HG03460 (cell line): ENCODE measurements at regions not wholly inside any gene's neighbourhood (a gene's known extent, or its start where the extent isn't known, plus 50 kb on each side); places are given as distances from the start of the nearest gene placed in this dataset.
"Not testable (repeated sequence)": the region's sequence is repeated elsewhere in the genome, so short reads cannot be mapped to it uniquely, and the experiment has no call there.

Source experiments
- ATAC-seq: cut with Tn5 transposase; IDR thresholded peaks from one replicate; pipeline ENCODE4 v1.9.1; 2021; ENCODE audit not compliant: unreplicated experiment

GRCh38 chr14:43735932-43736331 is 771.2 kb downstream of the FSCB start:
- no peak for ATAC-seq

- ATAC-seq, result no peak
Measured at GRCh38 chr14:43729143-43729542, 777.9 kb downstream of the FSCB start.

GRCh38 chr14:43706900-43707299 is 800.2 kb downstream of the FSCB start:
- no peak for ATAC-seq

- ATAC-seq, result not testable (repeated sequence)
Measured at GRCh38 chr14:43698561-43699284, 808.4 kb downstream of the FSCB start.

GRCh38 chr14:43697003-43697402 is 810.1 kb downstream of the FSCB start:
- ATAC-seq, result no peak

- no peak for ATAC-seq
Measured at GRCh38 chr14:43692706-43693105, 814.4 kb downstream of the FSCB start.

GRCh38 chr14:43687921-43688320 is 819.2 kb downstream of the FSCB start:
- no peak for ATAC-seq

GRCh38 chr14:43677581-43677980 is 829.5 kb downstream of the FSCB start:
- no peak for ATAC-seq

- no peak for ATAC-seq
Measured at GRCh38 chr14:43674273-43674672, 832.8 kb downstream of the FSCB start.

- ATAC-seq, result no peak
Measured at GRCh38 chr14:43671716-43672485, 835.2 kb downstream of the FSCB start.

GRCh38 chr14:43669355-43669754 is 837.7 kb downstream of the FSCB start:
- no peak for ATAC-seq

- ATAC-seq, result no peak
Measured at GRCh38 chr14:43665570-43666267, 841.4 kb downstream of the FSCB start.

- ATAC-seq, result not testable (repeated sequence)
Measured at GRCh38 chr14:43655194-43655593, 851.9 kb downstream of the FSCB start.

- ATAC-seq, result no peak
Measured at GRCh38 chr14:43651896-43652295, 855.2 kb downstream of the FSCB start.

GRCh38 chr14:43651185-43651787 is 855.8 kb downstream of the FSCB start:
- ATAC-seq, result no peak

- no peak for ATAC-seq
Measured at GRCh38 chr14:43649508-43649907, 857.6 kb downstream of the FSCB start.

- ATAC-seq, result no peak
Measured at GRCh38 chr14:43647302-43647701, 859.8 kb downstream of the FSCB start.

GRCh38 chr14:43640718-43641267 is 866.3 kb downstream of the FSCB start:
- ATAC-seq, result no peak

- ATAC-seq, result no peak
Measured at GRCh38 chr14:43625294-43625693, 881.8 kb downstream of the FSCB start.

GRCh38 chr14:43621282-43621681 is 885.8 kb downstream of the FSCB start:
- no peak for ATAC-seq
